ENCODE measurements at regions not wholly inside any gene's neighbourhood (a gene's known extent, or its start where the extent isn't known, plus 50 kb on each side); places are given as distances from the start of the nearest gene placed in this dataset.
"Not testable (repeated sequence)": the region's sequence is repeated elsewhere in the genome, so short reads cannot be mapped to it uniquely, and the experiment has no call there.

GRCh38 chr5:114859438-114859735 lies 310.3 kb downstream of the TRIM36 start:
- Histone ChIP-seq H3K4me1 (no peaks in the 10 kb centered on the region), H3K27me3 (replicated peaks in 1 of 7) (no peaks in the 10 kb centered on the region), H3K36me3 (no peaks in the 10 kb centered on the region), H3K27ac (no peak overlapping the region), H3K4me3 (no peak overlapping the region), H3K9me3 (peaks cover 0 to 12% (median 0%) of the 10 kb centered on the region in 8 donors)
- DNase-seq, result no peak
- no peak for TF ChIP-seq POLR2A (IDR thresholded peaks at IDR 0.05)
- no peak for TF ChIP-seq POLR2AphosphoS5 (IDR thresholded peaks at IDR 0.05)
- no peak for TF ChIP-seq CTCF (IDR thresholded peaks at IDR 0.05 in 8 of 11, conservative IDR thresholded peaks at IDR 0.05 in 3 of 11)
- intact Hi-C loops (cut with DNase I; ENCODE audit: low total_unique reads), result no loop called here

DNA sequence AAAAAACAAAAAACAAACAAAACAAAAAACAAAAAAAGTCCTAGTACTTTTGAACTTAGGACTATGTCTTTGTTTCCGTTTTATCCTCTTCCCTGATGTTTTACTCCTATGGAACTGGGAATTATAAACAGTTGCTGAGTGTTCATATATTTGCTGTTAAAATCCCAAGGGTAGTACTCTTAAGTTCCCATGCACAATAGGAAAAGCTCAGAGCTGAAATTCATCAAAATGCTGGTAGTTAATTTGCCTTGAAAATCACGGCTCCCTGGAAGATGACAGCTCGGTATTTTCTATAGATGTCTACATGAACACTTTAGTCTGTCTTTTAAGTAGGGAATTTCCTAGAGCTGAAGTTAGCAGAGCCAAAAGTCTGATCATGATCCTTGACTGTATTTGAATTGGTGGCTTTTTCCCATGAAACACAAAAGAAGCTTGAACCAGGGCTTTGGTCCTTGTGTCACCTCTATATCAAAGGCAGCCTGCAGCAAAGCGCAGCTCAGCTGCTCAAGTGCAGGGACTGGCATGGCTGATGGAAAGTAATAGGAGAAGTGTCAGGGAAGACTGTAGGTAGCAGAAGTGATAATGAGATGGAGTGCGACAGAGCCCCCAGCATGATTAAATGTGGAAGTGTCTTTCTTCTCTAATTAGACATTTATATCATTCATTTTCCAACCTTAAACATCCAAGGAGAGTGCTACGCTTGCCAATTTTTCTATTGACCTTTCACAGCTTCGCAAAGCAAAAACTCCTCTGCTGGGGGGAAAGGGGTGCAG lies 310.9 kb downstream of the TRIM36 start:
- 76 to 92% (median 83%) methylated on average over 7 of the region's 7 CpGs for WGBS, 5 donors
- no peak for TF ChIP-seq POLR2A (IDR thresholded peaks at IDR 0.05)
- no peak for TF ChIP-seq CTCF (IDR thresholded peaks at IDR 0.05 in 8 of 11, conservative IDR thresholded peaks at IDR 0.05 in 3 of 11)
- no peak for TF ChIP-seq POLR2AphosphoS5 (IDR thresholded peaks at IDR 0.05)
- intact Hi-C loops (cut with DNase I; ENCODE audit: low total_unique reads), result no loop called here

DNA sequence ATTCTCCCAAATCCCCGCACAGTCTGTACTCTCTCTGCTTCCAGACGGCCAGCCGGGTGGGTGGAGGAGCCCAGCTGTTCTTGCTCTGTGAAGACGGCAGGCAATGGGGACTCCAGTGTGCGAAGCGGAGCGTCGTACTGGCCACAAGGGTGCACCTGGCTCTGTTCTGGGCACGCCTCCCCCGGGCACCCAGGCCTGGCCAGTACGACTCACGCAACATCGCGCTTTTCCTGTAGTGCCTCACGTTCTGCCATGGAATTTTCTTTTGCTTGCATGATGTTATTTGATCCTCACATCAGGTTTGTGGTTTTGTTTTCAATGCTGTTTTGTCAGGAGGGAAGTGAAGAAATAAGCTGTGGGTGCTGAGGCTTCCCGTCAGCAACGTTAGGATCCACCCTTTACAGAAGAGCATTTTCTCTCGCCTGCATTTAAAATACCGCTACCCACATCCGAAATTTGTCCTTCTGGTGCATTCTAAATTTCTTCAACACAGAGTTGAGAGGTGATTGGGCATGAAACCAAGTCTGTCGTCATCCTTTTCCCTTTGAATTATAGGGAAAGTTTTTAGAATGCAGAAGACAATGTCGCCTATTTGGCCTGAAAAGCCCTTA lies 311.7 kb downstream of the TRIM36 start:
- 31 to 47% (median 42%) methylated on average over 19 to 22 of the region's 22 CpGs for WGBS, 5 donors
- intact Hi-C loops (cut with DNase I; ENCODE audit: low total_unique reads), result no loop called here
- Histone ChIP-seq H3K4me3 (peak overlapping the region in 3 of 8 donors; percentile 4 to 42 (median 11)), H3K4me1 (no peaks in the 10 kb centered on the region), H3K27me3 (replicated peaks in 1 of 7) (no peaks in the 10 kb centered on the region), H3K9me3 (peaks cover 0 to 15% (median 3%) of the 10 kb centered on the region in 8 donors), H3K27ac (peak overlapping the region in 1 of 8 donors; percentile 21), H3K36me3 (no peaks in the 10 kb centered on the region)
- no peak for TF ChIP-seq CTCF (IDR thresholded peaks at IDR 0.05 in 8 of 11, conservative IDR thresholded peaks at IDR 0.05 in 3 of 11)
- TF ChIP-seq POLR2A (IDR thresholded peaks at IDR 0.05), result no peak
- no peak for TF ChIP-seq POLR2AphosphoS5 (IDR thresholded peaks at IDR 0.05)
- DNase-seq, result peak; percentile 73

More for the DNA sequence above, 310.9 kb downstream of the TRIM36 start:
- Histone ChIP-seq H3K9me3 (peaks cover 0 to 9% (median 0%) of the 10 kb centered on the region in 8 donors), H3K27me3 (replicated peaks in 1 of 7) (no peaks in the 10 kb centered on the region), H3K4me1 (no peaks in the 10 kb centered on the region), H3K36me3 (no peaks in the 10 kb centered on the region), H3K4me3 (no peak overlapping the region), H3K27ac (no peak overlapping the region)
- DNase-seq, result no peak

- H3K27me3 ChIP-seq (replicated peaks in 1 of 7); H3K4me1 ChIP-seq; DNase-seq; H3K27ac ChIP-seq; intact Hi-C loops (cut with DNase I; ENCODE audit: low total_unique reads); H3K4me3 ChIP-seq; H3K36me3 ChIP-seq: not testable (repeated sequence)
- WGBS, 5 donors, result 82 to 88% (median 85%) methylated on average over 7 to 9 of the region's 9 CpGs
- H3K9me3 ChIP-seq, result peaks cover 0 to 46% (median 25%) of the 10 kb centered on the region in 8 donors
Measured at GRCh38 chr5:114844711-114845110, 325.0 kb downstream of the TRIM36 start.
